VCaP (cell line): ENCODE measurements at regions not wholly inside any gene's neighbourhood (a gene's known extent, or its start where the extent isn't known, plus 50 kb on each side); places are given as distances from the start of the nearest gene placed in this dataset.

Experiments
- H3K27ac ChIP-seq: fragments of 450-650 bp; 2 replicates; pipeline ENCODE4 v1.5.1; 2017
- TF ChIP-seq, protein P1 (sequence below): fragments of 450-650 bp; conservative IDR thresholded peaks from 2 replicates; pipeline ENCODE4 v1.5.1; 2017; ENCODE audit warnings: mild to moderate bottlenecking, moderate library complexity

GRCh38 chr4:35933901-35934300 lies 310.4 kb downstream of the ARAP2 start:
- H3K27ac ChIP-seq = no peak overlapping the region
- TF ChIP-seq, protein P1, sequence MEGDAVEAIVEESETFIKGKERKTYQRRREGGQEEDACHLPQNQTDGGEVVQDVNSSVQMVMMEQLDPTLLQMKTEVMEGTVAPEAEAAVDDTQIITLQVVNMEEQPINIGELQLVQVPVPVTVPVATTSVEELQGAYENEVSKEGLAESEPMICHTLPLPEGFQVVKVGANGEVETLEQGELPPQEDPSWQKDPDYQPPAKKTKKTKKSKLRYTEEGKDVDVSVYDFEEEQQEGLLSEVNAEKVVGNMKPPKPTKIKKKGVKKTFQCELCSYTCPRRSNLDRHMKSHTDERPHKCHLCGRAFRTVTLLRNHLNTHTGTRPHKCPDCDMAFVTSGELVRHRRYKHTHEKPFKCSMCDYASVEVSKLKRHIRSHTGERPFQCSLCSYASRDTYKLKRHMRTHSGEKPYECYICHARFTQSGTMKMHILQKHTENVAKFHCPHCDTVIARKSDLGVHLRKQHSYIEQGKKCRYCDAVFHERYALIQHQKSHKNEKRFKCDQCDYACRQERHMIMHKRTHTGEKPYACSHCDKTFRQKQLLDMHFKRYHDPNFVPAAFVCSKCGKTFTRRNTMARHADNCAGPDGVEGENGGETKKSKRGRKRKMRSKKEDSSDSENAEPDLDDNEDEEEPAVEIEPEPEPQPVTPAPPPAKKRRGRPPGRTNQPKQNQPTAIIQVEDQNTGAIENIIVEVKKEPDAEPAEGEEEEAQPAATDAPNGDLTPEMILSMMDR = no peak

DNA sequence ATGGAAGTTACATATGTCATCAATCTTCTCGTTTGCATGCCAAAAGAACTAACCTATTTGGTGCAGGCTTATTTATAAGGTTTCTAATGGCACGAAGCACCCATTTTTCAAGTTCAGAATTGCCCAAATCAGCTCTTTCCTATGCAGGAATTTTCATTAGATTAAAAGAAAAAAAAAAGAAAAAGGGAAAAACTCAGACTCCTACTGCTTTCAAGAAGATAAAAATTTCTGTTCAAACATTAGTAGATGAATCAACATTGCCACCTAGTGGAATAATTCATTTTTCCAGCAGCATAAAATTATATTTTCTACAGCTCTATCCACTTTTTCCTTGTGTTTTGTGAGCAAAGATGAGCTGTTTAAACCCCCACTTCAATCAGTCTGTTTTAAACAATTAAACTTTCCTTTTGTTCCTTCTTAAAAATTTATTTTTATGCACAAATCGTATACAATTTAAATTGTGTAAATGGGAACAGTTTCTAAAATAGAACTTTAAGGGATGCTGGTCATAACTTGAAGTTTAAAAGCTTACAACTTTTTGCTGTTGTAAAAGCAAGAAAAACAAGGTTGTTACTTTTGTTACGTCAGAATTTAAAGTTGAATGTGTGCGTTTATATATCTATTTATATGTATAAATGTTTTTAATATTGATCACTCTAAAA lies 309.9 kb downstream of the ARAP2 start:
- TF ChIP-seq, protein P1 = peak; percentile 87
- H3K27ac ChIP-seq = no peak overlapping the region

- TF ChIP-seq, protein P1 = no peak
- H3K27ac ChIP-seq = no peak overlapping the region
These were observed 305.4 kb downstream of the ARAP2 start for GRCh38 chr4:35938936-35939335.

- H3K27ac ChIP-seq = no peak overlapping the region
- TF ChIP-seq, protein P1 = no peak
These were observed 304.6 kb downstream of the ARAP2 start for GRCh38 chr4:35939751-35940150.

GRCh38 chr4:35942092-35942491 lies 302.2 kb downstream of the ARAP2 start:
- TF ChIP-seq, protein P1 = no peak

GRCh38 chr4:35943606-35944005 lies 300.7 kb downstream of the ARAP2 start:
- TF ChIP-seq, protein P1 = no peak

More at GRCh38 chr4:35942092-35942491, 302.2 kb downstream of the ARAP2 start:
- no peak overlapping the region for H3K27ac ChIP-seq

DNA sequence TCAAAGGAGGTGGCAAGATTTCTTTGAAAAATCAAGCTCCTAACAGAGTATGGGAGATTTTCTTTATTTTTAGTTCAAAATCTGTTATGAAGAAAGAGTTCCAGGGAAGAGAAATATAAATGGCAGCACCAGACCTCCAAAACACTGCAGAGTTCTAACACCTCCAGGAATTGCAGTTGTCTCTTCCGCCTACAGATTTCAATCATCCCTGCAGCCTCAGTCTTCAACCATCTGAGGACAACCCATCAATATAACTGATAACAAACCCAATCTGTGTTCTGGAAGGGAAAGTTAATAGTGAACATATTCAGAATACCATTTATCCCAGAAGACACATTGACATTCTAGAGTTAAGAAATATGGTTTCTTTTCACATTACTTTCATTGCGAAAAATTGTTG lies 296.1 kb downstream of the ARAP2 start:
- no peak overlapping the region for H3K27ac ChIP-seq
- TF ChIP-seq, protein P1 = no peak

More at GRCh38 chr4:35943606-35944005, 300.7 kb downstream of the ARAP2 start:
- H3K27ac ChIP-seq = no peak overlapping the region
